ENCODE measurements at regions not wholly inside any gene's neighbourhood (a gene's known extent, or its start where the extent isn't known, plus 50 kb on each side); places are given as distances from the start of the nearest gene placed in this dataset.
"Not testable (repeated sequence)": the region's sequence is repeated elsewhere in the genome, so short reads cannot be mapped to it uniquely, and the experiment has no call there.

- in situ Hi-C loops (cut with MboI); DNase-seq: not testable (repeated sequence)
These were observed 2616.6 kb upstream of the DEFB115 start for GRCh38 chr20:28640831-28641230.

More at GRCh38 chr20:28640831-28641230, 2616.6 kb upstream of the DEFB115 start:
- WGBS, 2 experiments (ENCODE audit: low coverage in 1 of 2, low lambda C conversion rate in 2 of 2, missing lambda C conversion rate in 2 of 2): 9 to 37% methylated on average over 2 of the region's 2 CpGs
- not testable (repeated sequence) for H3K27ac ChIP-seq; H3K4me1 ChIP-seq (ENCODE audit: insufficient read depth); H3K4me2 ChIP-seq (ENCODE audit: unreplicated experiment); H3K4me3 ChIP-seq; H3K36me3 ChIP-seq (ENCODE audit: low read depth); H3K27me3 ChIP-seq (replicated peaks; ENCODE audit: insufficient read depth); H3K9me3 ChIP-seq (ENCODE audit: low read depth); H4K20me1 ChIP-seq (ENCODE audit: insufficient read depth); H2AFZ ChIP-seq; H3K79me2 ChIP-seq (ENCODE audit: insufficient read depth); H3K9ac ChIP-seq; H3F3A ChIP-seq (ENCODE audit: insufficient read depth); H3K9me2 ChIP-seq (ENCODE audit: insufficient read depth)
